GM18519 (cell line): ENCODE measurements at regions not wholly inside any gene's neighbourhood (a gene's known extent, or its start where the extent isn't known, plus 50 kb on each side); places are given as distances from the start of the nearest gene placed in this dataset.
"Not testable (repeated sequence)": the region's sequence is repeated elsewhere in the genome, so short reads cannot be mapped to it uniquely, and the experiment has no call there.

Source experiments
- ATAC-seq: cut with Tn5 transposase; IDR thresholded peaks from one replicate; pipeline ENCODE4 v1.9.1; 2021; ENCODE audit warnings: mild to moderate bottlenecking, moderate library complexity; ENCODE audit not compliant: unreplicated experiment, low FRiP score

- ATAC-seq: no peak
Observed at GRCh38 chr3:34399401-34399800, 601.0 kb downstream of the PDCD6IP start.

- no peak for ATAC-seq
Observed at GRCh38 chr3:34405159-34405558, 606.7 kb downstream of the PDCD6IP start.

- ATAC-seq: no peak
Observed at GRCh38 chr3:34407281-34407680, 608.9 kb downstream of the PDCD6IP start.

GRCh38 chr3:34408088-34408487 lies 609.7 kb downstream of the PDCD6IP start:
- peak; percentile 80 for ATAC-seq

- ATAC-seq: no peak
Observed at GRCh38 chr3:34411596-34411995, 613.2 kb downstream of the PDCD6IP start.

- no peak for ATAC-seq
Observed at GRCh38 chr3:34419801-34420200, 621.4 kb downstream of the PDCD6IP start.

- no peak for ATAC-seq
Observed at GRCh38 chr3:34421762-34422161, 623.3 kb downstream of the PDCD6IP start.

GRCh38 chr3:34439796-34440195 lies 641.4 kb downstream of the PDCD6IP start:
- ATAC-seq: no peak

GRCh38 chr3:34444137-34444536 lies 645.7 kb downstream of the PDCD6IP start:
- no peak for ATAC-seq

GRCh38 chr3:34449305-34449704 lies 650.9 kb downstream of the PDCD6IP start:
- no peak for ATAC-seq

GRCh38 chr3:34463414-34463813 lies 665.0 kb downstream of the PDCD6IP start:
- ATAC-seq: no peak

- ATAC-seq: no peak
Observed at GRCh38 chr3:34464646-34465045, 666.2 kb downstream of the PDCD6IP start.

GRCh38 chr3:34475851-34476250 lies 677.4 kb downstream of the PDCD6IP start:
- no peak for ATAC-seq

- no peak for ATAC-seq
Observed at GRCh38 chr3:34483311-34483887, 685.0 kb downstream of the PDCD6IP start.

GRCh38 chr3:34504366-34504765 lies 705.9 kb downstream of the PDCD6IP start:
- ATAC-seq: no peak

GRCh38 chr3:34504775-34505174 lies 706.3 kb downstream of the PDCD6IP start:
- ATAC-seq: no peak

GRCh38 chr3:34508732-34509131 lies 710.3 kb downstream of the PDCD6IP start:
- no peak for ATAC-seq

- no peak for ATAC-seq
Observed at GRCh38 chr3:34511891-34512290, 713.5 kb downstream of the PDCD6IP start.

- not testable (repeated sequence) for ATAC-seq
Observed at GRCh38 chr3:34519008-34519407, 720.6 kb downstream of the PDCD6IP start.

- ATAC-seq: no peak
Observed at GRCh38 chr3:34531156-34531555, 732.7 kb downstream of the PDCD6IP start.

- no peak for ATAC-seq
Observed at GRCh38 chr3:34533451-34533850, 735.0 kb downstream of the PDCD6IP start.

GRCh38 chr3:34534013-34534412 lies 735.6 kb downstream of the PDCD6IP start:
- ATAC-seq: no peak

- ATAC-seq: no peak
Observed at GRCh38 chr3:34544136-34544535, 745.7 kb downstream of the PDCD6IP start.
